ENCODE measurements at regions not wholly inside any gene's neighbourhood (a gene's known extent, or its start where the extent isn't known, plus 50 kb on each side); places are given as distances from the start of the nearest gene placed in this dataset.

DNA sequence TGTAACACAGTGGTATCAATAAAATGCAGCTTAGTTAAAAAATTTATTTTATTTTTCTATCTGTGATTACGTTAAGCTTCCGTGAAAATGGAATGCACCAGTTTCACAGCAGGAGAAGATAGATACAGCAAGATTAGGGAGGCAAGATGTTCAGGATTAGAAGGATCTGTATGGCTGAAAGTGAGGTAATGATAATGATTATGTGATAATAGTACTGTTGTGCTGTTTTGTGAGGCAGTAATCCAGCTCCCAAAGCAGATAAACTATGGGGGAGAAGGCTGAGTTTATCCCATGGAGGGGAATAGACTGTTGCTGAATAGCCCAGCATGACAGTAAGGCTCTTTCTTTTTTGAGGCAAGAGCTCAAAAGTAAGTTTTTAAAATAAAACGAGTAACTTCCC, 216.1 kb upstream of the PRPS1L1 start:
- TF ChIP-seq POLR2A (IDR thresholded peaks at IDR 0.05), result no peak
- TF ChIP-seq, protein P1, sequence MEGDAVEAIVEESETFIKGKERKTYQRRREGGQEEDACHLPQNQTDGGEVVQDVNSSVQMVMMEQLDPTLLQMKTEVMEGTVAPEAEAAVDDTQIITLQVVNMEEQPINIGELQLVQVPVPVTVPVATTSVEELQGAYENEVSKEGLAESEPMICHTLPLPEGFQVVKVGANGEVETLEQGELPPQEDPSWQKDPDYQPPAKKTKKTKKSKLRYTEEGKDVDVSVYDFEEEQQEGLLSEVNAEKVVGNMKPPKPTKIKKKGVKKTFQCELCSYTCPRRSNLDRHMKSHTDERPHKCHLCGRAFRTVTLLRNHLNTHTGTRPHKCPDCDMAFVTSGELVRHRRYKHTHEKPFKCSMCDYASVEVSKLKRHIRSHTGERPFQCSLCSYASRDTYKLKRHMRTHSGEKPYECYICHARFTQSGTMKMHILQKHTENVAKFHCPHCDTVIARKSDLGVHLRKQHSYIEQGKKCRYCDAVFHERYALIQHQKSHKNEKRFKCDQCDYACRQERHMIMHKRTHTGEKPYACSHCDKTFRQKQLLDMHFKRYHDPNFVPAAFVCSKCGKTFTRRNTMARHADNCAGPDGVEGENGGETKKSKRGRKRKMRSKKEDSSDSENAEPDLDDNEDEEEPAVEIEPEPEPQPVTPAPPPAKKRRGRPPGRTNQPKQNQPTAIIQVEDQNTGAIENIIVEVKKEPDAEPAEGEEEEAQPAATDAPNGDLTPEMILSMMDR (IDR thresholded peaks at IDR 0.05), result no peak
- no peak for TF ChIP-seq POLR2AphosphoS5 (IDR thresholded peaks at IDR 0.05)
- TF ChIP-seq EP300 (IDR thresholded peaks at IDR 0.05), result no peak
